NCI-H1105 (cell line): ENCODE measurements at regions not wholly inside any gene's neighbourhood (a gene's known extent, or its start where the extent isn't known, plus 50 kb on each side); places are given as distances from the start of the nearest gene placed in this dataset.

Experiments used
- DNase-seq: peaks from one replicate; lab custom pipeline; 2025; lab: John Stamatoyannopoulos, UW

DNA sequence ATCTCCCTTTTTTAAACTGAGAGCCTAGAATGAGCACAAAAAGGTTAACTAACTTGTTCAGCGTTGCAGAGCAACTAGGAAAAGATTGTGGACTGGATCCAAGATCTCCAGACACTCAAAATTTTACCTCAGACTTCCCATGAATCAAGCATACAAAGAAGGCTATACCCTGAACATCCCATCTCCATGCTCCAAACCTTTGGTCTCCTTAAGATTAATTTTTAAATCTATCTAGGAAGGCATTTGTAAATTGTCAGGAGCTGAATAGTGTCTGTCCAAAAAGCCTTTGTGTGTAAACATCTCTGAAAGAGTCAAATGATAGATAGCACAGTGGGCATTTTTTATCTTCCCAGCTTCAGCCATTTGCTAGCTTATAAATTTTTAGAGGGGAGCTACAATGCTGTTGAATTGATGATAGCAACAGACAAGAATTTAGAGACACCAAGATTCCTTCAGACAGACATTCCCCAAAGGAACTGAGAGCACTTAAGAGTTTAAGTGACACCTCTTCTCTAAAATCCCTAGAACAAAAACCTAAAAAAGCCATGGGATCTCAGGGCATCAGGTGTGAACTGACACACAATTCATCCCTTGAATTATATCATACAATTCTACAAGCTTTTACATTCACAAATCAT lies 480.8 kb upstream of the FAM241A start:
- no peak for DNase-seq

GRCh38 chr4:111666826-111667360 lies 478.4 kb upstream of the FAM241A start:
- no peak for DNase-seq

DNA sequence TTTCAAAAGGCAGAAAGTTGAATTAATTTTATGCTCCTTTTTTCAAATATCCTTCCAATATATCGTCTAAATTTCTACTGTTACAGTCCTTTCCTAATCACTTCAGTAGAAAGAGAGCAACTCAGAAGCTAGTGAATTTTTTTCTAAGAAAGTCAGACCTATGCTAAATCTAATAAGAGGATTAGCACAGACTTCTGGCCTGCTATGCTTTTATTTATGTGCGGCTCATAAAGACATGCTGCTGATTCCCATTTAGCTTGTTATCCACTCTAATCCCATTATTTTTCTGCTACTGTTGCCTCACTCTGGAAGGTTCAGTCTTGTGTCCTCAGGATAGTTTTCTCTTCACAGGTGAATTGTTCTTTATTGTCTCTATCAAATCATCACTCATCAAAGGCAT lies 473.5 kb upstream of the FAM241A start:
- no peak for DNase-seq

DNA sequence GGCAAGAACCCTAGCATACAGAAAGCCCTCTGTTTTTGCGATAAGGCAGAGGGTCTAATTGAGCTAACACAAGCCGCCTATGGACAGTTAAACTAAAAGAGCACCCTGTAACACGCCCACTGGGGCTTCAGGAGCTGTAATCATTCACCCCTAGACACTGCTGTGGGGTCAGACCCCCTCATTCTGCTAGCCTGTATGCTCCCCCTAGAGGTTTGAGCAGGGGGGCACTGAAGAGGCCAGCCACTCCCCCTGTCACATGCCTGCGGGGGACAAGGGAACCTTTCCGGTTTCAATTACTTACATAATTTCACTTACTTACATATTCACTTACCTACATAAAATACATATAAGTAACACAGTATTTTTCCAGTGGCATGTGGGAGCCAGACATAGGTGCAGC lies 469.5 kb upstream of the FAM241A start:
- no peak for DNase-seq

- DNase-seq = no peak
Measured at GRCh38 chr4:111676533-111676932, 468.7 kb upstream of the FAM241A start.

- no peak for DNase-seq
Measured at GRCh38 chr4:111678479-111678878, 466.8 kb upstream of the FAM241A start.

DNA sequence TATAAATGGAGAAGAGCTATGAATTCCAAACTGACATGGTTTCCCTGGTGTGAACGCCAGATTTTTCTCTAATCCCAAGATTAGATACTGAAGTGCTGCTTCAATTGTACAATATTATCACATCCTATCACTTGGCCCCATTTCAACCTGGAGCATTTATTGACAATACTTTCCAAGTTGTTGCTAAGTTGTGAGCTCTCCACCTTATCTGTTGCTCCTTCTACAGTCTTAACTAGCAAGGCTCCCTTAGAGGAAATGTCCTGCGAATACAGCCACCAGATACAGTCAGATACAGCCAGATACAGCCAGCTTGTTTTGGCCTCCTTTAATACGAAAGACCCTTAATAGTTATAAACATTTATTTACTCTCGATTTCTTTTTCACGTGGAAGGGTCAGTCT lies 466.3 kb upstream of the FAM241A start:
- no peak for DNase-seq

- no peak for DNase-seq
Measured at GRCh38 chr4:111681270-111681669, 464.0 kb upstream of the FAM241A start.

GRCh38 chr4:111681751-111682150 lies 463.5 kb upstream of the FAM241A start:
- no peak for DNase-seq

DNA sequence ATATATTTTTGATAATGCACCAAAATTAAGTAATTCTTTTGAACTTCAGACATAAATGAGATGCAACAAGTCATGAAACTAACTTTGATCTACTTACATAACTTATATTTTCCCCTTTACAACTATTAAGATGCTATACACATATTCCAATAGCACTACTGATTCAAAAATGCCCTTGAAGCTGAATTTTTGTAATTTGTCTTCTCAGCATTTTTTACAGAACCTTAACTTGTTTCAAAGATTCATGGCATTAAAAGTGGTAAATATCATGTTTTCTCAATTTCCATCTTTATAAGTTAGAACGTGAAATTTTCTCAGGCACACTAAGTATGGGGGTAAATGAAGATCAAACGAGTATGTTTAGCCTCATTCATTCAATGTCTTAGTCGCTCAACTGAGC lies 460.0 kb upstream of the FAM241A start:
- no peak for DNase-seq

DNA sequence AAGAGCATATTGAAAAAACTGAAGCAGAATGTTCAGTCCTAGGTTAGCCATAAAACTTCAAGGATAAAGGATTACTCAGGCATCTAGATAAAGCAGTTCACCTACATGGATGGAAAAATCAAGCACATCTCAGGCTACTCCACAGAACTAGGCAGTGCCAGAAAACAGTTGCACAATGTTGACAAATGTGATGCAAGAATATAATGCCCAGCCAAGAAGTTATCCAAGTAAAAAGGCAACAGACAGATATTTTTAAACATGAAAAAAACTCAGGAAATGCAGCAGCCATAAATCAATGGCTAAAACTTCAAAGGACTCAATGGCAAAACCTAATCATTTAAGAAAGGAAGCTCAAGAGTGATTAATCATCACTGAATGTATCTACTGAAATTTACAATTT lies 456.0 kb upstream of the FAM241A start:
- DNase-seq = no peak

GRCh38 chr4:111689731-111690130 lies 455.5 kb upstream of the FAM241A start:
- DNase-seq = no peak

DNA sequence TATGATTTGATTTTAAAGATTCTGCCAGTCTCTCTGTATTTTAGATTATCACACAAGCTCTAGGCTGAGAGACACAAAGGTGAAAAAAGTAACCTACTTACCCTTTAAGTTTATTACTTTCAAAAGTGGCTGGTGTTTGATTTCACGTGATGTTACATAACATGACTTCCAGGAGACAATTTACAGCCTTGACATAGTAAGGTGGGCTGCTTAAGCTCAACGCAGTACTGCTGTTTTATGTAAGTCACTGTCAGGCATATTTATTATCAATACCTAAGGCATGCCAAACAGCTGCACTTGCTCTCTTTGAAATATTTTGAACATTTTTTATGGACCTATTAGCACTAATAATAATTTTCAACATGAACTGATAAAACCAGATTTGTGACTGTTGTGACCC lies 451.5 kb upstream of the FAM241A start:
- no peak for DNase-seq

DNA sequence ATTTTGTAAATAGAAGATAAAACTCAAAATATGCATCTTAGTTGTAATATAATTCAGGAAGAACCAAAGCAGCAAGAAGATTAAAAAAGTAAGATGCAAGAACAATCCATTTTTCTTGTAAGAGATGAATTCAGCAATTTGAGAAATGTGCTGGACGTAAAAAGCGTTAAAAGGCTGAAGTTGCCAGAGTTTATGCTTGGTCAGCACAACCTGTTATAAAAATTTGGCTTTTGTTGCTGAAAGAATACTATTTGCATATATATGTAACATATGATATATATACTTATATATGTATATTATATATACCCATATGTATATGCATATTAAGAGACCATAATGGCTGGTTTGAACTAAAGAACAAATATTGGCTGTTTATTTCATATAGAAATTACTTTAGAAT lies 449.6 kb upstream of the FAM241A start:
- DNase-seq = no peak

GRCh38 chr4:111696505-111696904 lies 448.7 kb upstream of the FAM241A start:
- DNase-seq = no peak

GRCh38 chr4:111697176-111697942 lies 447.9 kb upstream of the FAM241A start:
- DNase-seq = no peak

- DNase-seq = no peak
Measured at GRCh38 chr4:111698361-111698760, 446.9 kb upstream of the FAM241A start.

- no peak for DNase-seq
Measured at GRCh38 chr4:111699165-111699564, 446.1 kb upstream of the FAM241A start.

GRCh38 chr4:111701102-111701501 lies 444.2 kb upstream of the FAM241A start:
- no peak for DNase-seq

GRCh38 chr4:111707491-111707890 lies 437.8 kb upstream of the FAM241A start:
- DNase-seq = no peak

GRCh38 chr4:111712093-111712677 lies 433.1 kb upstream of the FAM241A start:
- no peak for DNase-seq

DNA sequence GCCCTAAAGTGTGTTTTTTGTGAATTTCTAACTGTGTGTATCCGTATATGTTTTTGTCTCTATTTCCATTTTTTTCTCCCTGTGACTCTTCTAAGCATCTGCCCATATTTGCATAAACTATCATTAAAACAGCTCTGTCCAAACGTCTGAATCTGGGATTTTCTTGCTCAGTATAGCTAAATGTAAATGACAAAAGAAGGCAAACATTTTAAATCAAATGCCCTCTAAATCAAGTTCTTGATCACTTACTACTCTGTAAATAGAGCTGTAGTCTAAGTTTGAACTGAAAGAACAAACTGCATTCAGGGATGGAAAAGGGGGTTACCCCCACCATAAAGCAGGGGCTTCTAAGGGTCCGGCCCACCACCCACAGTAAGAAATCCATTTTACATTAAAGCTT lies 432.0 kb upstream of the FAM241A start:
- no peak for DNase-seq

DNA sequence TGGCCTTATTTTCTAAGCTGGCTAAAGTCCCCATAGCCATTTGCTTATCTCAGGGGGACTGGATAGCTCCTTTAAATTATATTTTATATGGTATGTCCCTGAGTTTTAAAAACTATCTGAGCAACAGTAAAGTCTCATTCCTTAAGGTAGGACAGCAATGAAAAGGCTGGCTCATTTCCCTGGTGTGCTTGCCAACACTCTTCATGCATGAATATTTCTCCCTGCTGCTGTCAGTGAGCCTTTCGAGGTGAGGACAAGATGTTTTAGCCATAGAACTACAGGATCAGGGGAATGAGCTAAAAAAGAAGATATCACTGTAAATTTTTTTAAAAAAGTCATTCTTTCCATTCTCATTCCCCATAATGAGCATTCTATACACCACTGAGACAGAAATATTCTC lies 427.3 kb upstream of the FAM241A start:
- no peak for DNase-seq
